ENCODE measurements at regions not wholly inside any gene's neighbourhood (a gene's known extent, or its start where the extent isn't known, plus 50 kb on each side); places are given as distances from the start of the nearest gene placed in this dataset.

- TF ChIP-seq CTCF (IDR thresholded peaks at IDR 0.05) (no peak), POLR2A (IDR thresholded peaks at IDR 0.05) (no peak)
Measured at GRCh38 chr18:56284319-56284718, 354.1 kb downstream of the TXNL1 start.
